CD14-positive monocyte (primary cell): ENCODE measurements at regions not wholly inside any gene's neighbourhood (a gene's known extent, or its start where the extent isn't known, plus 50 kb on each side); places are given as distances from the start of the nearest gene placed in this dataset.

ENCODE experiments used
- DNase-seq, 3 donors: peaks; one replicate each; pipeline ENCODE4 v3.0.0-alpha.2; 2011 to 2022
- H2AFZ ChIP-seq: 2 replicates; pipeline ENCODE4 v1.6.0; 2012; ENCODE audit warnings: mild to moderate bottlenecking, low read depth, low read length, inconsistent platforms; ENCODE audit not compliant: insufficient read depth, poor library complexity, severe bottlenecking
- H3K27ac ChIP-seq, 2 donors: 1 replicate in 1 of 2; 2 replicates in 1 of 2; pipeline ENCODE4 v1.5.1; 2012 to 2013; ENCODE audit warnings: low read length in 2 of 2, control low read depth in 1 of 2, inconsistent platforms in 1 of 2, low read depth in 1 of 2, mild to moderate bottlenecking in 1 of 2
- H3K27me3 ChIP-seq, 2 donors: one replicate each; pipeline versions ENCODE4 v1.6.0 to v1.6.1; 2011 to 2013; ENCODE audit warnings: low read length in 2 of 2; ENCODE audit not compliant: control insufficient read depth in 2 of 2, insufficient read depth in 2 of 2
- H3K36me3 ChIP-seq, 2 donors: replicated peaks in 1 of 2; 1 replicate in 1 of 2; 2 replicates in 1 of 2; pipeline versions ENCODE4 v1.5.1 to v1.6.1; 2012 to 2013; ENCODE audit warnings: low read length in 2 of 2, control low read depth in 1 of 2, inconsistent platforms in 1 of 2, mild to moderate bottlenecking in 1 of 2; ENCODE audit not compliant: insufficient read depth in 2 of 2, control insufficient read depth in 1 of 2
- H3K4me1 ChIP-seq, 2 donors: 1 replicate in 1 of 2; 2 replicates in 1 of 2; pipeline versions ENCODE4 v1.5.1 to v1.6.1; 2012 to 2013; ENCODE audit warnings: low read length in 2 of 2, control low read depth in 1 of 2, inconsistent platforms in 1 of 2, mild to moderate bottlenecking in 1 of 2, moderate library complexity in 1 of 2; ENCODE audit not compliant: insufficient read depth in 2 of 2, control insufficient read depth in 1 of 2
- H3K4me2 ChIP-seq: replicated peaks from 2 replicates; pipeline ENCODE3; 2012; ENCODE audit warnings: low read length, moderate library complexity, mild to moderate bottlenecking; ENCODE audit not compliant: poor library complexity, severe bottlenecking; ENCODE audit errors: extremely low read depth
- H3K4me3 ChIP-seq, 3 experiments: fragments of 200-600 bp in 1 of 3; sonication (generic) in 1 of 3; replicated peaks in 1 of 3; 1 replicate in 2 of 3; 2 replicates in 1 of 3; pipeline ENCODE4 v1.5.1; 2011 to 2013; ENCODE audit warnings: low read length in 3 of 3, mild to moderate bottlenecking in 3 of 3, control low read depth in 2 of 3, low read depth in 2 of 3, inconsistent platforms in 1 of 3, moderate library complexity in 1 of 3
- H3K79me2 ChIP-seq: 2 replicates; pipeline ENCODE4 v1.6.0; 2012; ENCODE audit warnings: mild to moderate bottlenecking, control low read depth, inconsistent platforms, low read length, moderate library complexity; ENCODE audit not compliant: insufficient read depth
- H3K9ac ChIP-seq: 2 replicates; pipeline ENCODE4 v1.6.0; 2017; ENCODE audit warnings: low read length, mild to moderate bottlenecking; ENCODE audit not compliant: insufficient read depth, poor library complexity, severe bottlenecking
- H3K9me3 ChIP-seq, 2 donors: replicated peaks in 1 of 2; 1 replicate in 1 of 2; 2 replicates in 1 of 2; pipeline versions ENCODE4 v1.5.1 to v1.6.1; 2012 to 2013; ENCODE audit warnings: low read length in 2 of 2, control low read depth in 1 of 2; ENCODE audit not compliant: control insufficient read depth in 1 of 2, insufficient read depth in 1 of 2
- H4K20me1 ChIP-seq: 2 replicates; pipeline ENCODE4 v1.6.0; 2012; ENCODE audit warnings: mild to moderate bottlenecking, low read length, control low read depth, moderate library complexity; ENCODE audit not compliant: insufficient read depth
- H3K27ac Mint-ChIP-seq, 7 donors: one replicate each; pipeline ENCODE4 v1.8.0; 2020; ENCODE audit warnings: mild to moderate bottlenecking in 7 of 7, mixed read lengths in 7 of 7, moderate library complexity in 6 of 7, inconsistent platforms in 2 of 7
- H3K27me3 Mint-ChIP-seq, 3 donors: one replicate each; pipeline ENCODE4 v1.8.0; 2021 to 2022; ENCODE audit warnings: low read depth in 3 of 3, mild to moderate bottlenecking in 3 of 3, mixed read lengths in 3 of 3, moderate library complexity in 3 of 3, inconsistent platforms in 1 of 3
- H3K36me3 Mint-ChIP-seq, 2 donors: one replicate each; pipeline ENCODE4 v1.8.0; 2020; ENCODE audit warnings: mixed read lengths in 2 of 2, inconsistent platforms in 1 of 2, mild to moderate bottlenecking in 1 of 2
- H3K4me1 Mint-ChIP-seq: one replicate; pipeline ENCODE4 v1.8.0; 2020; ENCODE audit warnings: mild to moderate bottlenecking, mixed read lengths
- H3K4me3 Mint-ChIP-seq, 2 donors: one replicate each; pipeline ENCODE4 v1.8.0; 2020; ENCODE audit warnings: mild to moderate bottlenecking in 2 of 2, mixed read lengths in 2 of 2, moderate library complexity in 1 of 2
- H3K9me3 Mint-ChIP-seq, 7 donors: one replicate each; pipeline ENCODE4 v1.8.0; 2020 to 2022; ENCODE audit warnings: mixed read lengths in 7 of 7, mild to moderate bottlenecking in 6 of 7, moderate library complexity in 6 of 7, inconsistent platforms in 2 of 7
- CTCF ChIP-seq: fragments of 200-600 bp; IDR thresholded peaks from one replicate; pipeline ENCODE4 v1.8.0; 2022; ENCODE audit warnings: antibody characterized with exemption, mild to moderate bottlenecking
- WGBS: methylation state at CpG from one replicate; pipeline ENCODE4 v1.1.5; 2013; ENCODE audit warnings: missing lambda C conversion rate; ENCODE audit not compliant: insufficient coverage; 5-methylcytosine and 5-hydroxymethylcytosine counted together
- intact Hi-C, 2 donors: fragments of 100-400 bp; cut with micrococcal nuclease; formaldehyde crosslinking; loops; one replicate each; pipeline versions ENCODE4 v1.15.0 to v1.15.1; 2023

DNA sequence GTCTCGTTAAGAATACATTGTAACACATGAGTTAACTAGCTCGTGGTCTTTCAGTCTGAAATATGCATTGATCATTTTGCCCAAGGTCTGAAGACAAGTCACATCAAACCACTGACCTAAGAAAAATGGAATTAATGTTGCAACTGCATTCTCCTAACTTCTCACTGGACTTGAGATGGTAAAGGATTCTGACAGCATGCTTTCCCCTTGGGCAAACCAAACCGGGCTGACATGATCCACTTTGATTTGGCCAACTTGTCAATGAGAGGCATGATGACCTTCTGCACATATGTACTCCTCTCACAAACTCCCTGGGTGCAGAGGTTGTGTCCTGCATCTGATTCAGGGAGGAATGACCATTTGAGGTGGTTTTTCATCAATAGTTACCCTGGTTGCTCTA, 1982.5 kb upstream of the PIK3C3 start:
- H3K27ac Mint-ChIP-seq = no peak overlapping the region
- H2AFZ ChIP-seq = no peak overlapping the region
- WGBS = no CpG with 5 or more reads among the region's 3 CpGs
- no peaks in the 10 kb centered on the region for H3K4me1 ChIP-seq
- no peak overlapping the region for H3K4me3 Mint-ChIP-seq
- H3K79me2 ChIP-seq = no peaks in the 10 kb centered on the region
- H3K36me3 ChIP-seq = no peaks in the 10 kb centered on the region
- no peak overlapping the region for H3K27ac ChIP-seq
- H3K9me3 Mint-ChIP-seq = peaks cover 0 to 4% (median 0%) of the 10 kb centered on the region in 7 donors
- H3K4me3 ChIP-seq = no peak overlapping the region
- DNase-seq = no peak
- H3K9me3 ChIP-seq = peaks cover 5 to 8% of the 10 kb centered on the region in 2 donors
- no peaks in the 10 kb centered on the region for H3K27me3 ChIP-seq
- no peak overlapping the region for H3K9ac ChIP-seq
- no peak for TF ChIP-seq CTCF
- H3K36me3 Mint-ChIP-seq = no peaks in the 10 kb centered on the region
- intact Hi-C loops = no loop called here
- H4K20me1 ChIP-seq = no peaks in the 10 kb centered on the region
- peaks cover 0 to 2% (median 0%) of the 10 kb centered on the region in 3 donors for H3K27me3 Mint-ChIP-seq
- no peak overlapping the region for H3K4me2 ChIP-seq
- H3K4me1 Mint-ChIP-seq = no peaks in the 10 kb centered on the region

DNA sequence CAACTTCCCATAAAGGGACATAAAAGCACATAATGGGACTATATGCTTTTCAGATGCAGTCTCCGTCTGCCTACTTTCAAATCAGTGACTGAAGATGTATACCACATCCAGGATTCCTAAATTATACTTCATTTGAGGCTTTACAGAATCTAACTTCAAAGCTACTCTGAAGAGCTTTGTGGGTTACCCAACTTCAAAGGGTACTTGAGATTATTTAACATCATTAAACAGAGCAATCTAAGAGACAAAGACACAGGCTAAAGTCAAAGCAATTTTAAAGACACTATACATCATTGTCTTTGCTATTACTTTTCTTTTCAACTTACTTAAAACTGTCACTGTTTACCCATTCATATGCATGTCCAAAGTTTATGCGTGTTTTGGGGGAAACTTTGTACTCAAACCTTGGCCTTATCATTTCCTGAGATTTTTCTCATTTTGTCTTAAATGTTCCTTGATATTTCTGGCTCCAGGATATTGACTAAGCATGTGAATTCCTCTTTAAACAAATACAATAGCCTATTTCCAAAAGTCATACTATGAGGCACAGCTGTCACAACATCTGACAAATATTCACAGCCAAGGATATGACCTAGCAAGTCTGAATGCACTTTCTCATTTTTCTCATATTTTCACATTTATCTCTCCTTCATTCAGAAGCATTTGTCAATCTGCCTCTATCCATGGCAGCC, 1985.1 kb upstream of the PIK3C3 start:
- Histone ChIP-seq H3K9ac (no peak overlapping the region), H3K4me2 (no peak overlapping the region), H3K27me3 (no peaks in the 10 kb centered on the region), H3K79me2 (no peaks in the 10 kb centered on the region), H3K4me1 (no peaks in the 10 kb centered on the region), H3K4me3 (no peak overlapping the region), H3K36me3 (no peaks in the 10 kb centered on the region), H4K20me1 (no peaks in the 10 kb centered on the region), H3K27ac (no peak overlapping the region), H2AFZ (no peak overlapping the region), H3K9me3 (no peaks in the 10 kb centered on the region)
- intact Hi-C loops = no loop called here
- no peaks in the 10 kb centered on the region for H3K36me3 Mint-ChIP-seq
- 92% methylated on average over 2 of the region's 2 CpGs for WGBS
- no peak for DNase-seq
- H3K9me3 Mint-ChIP-seq = peaks cover 0 to 2% (median 0%) of the 10 kb centered on the region in 7 donors
- peaks cover 0 to 2% (median 0%) of the 10 kb centered on the region in 3 donors for H3K27me3 Mint-ChIP-seq
- H3K4me1 Mint-ChIP-seq = no peaks in the 10 kb centered on the region
- no peak overlapping the region for H3K4me3 Mint-ChIP-seq
- no peak overlapping the region for H3K27ac Mint-ChIP-seq
- TF ChIP-seq CTCF = no peak
